PFSK-1 (cell line): ENCODE measurements at regions not wholly inside any gene's neighbourhood (a gene's known extent, or its start where the extent isn't known, plus 50 kb on each side); places are given as distances from the start of the nearest gene placed in this dataset.

Experiments
- POLR2AphosphoS5 ChIP-seq: IDR thresholded peaks from 2 replicates; pipeline ENCODE4 v1.6.1; 2012; ENCODE audit warnings: low read depth, mild to moderate bottlenecking, control low read depth, low read length, moderate library complexity
- REST ChIP-seq, 2 experiments: IDR thresholded peaks; 2 replicates each; pipeline versions ENCODE4 v1.6.1 to v1.8.0; 2011 to 2012; ENCODE audit warnings: low read depth in 2 of 2, low read length in 2 of 2, control low read depth in 1 of 2, inconsistent platforms in 1 of 2, mild to moderate bottlenecking in 1 of 2, moderate library complexity in 1 of 2; ENCODE audit not compliant: insufficient read depth in 1 of 2

DNA sequence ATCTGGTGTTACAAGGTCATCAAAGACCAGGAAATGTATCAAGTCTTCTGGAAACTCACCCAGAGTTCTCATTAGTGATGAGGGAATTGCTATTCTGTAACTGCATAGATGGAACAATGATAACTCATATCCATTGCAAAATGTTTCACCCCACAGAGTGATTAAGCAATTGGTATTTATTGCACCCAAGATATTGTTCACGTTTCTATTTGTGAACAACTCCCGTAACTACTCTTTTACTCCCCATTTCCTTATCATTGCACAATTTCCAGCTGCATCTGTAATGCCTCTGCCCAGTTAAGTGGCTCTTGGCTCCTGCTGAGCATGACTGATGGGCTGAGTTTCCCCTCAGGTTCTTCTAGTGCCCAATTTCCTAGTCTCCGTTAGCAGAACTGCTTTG is 108.7 kb upstream of the PRICKLE1 start:
- TF ChIP-seq REST (IDR thresholded peaks at IDR 0.05; ENCODE audit: insufficient read depth in 1 of 2, low read depth in 2 of 2, low read length in 2 of 2) (no peak), POLR2AphosphoS5 (no peak)
